HEK293T (cell line): ENCODE measurements at regions not wholly inside any gene's neighbourhood (a gene's known extent, or its start where the extent isn't known, plus 50 kb on each side); places are given as distances from the start of the nearest gene placed in this dataset.

Source experiments
- FOXK2 ChIP-seq: fragments of 450-650 bp; IDR thresholded peaks from 2 replicates; pipeline ENCODE4 v1.6.1; 2016; ENCODE audit warnings: mild to moderate bottlenecking
- FOXM1 ChIP-seq: fragments of 450-650 bp; IDR thresholded peaks from 2 replicates; pipeline ENCODE4 v1.6.1; 2017; ENCODE audit warnings: mild to moderate bottlenecking, borderline replicate concordance
- HDGF ChIP-seq: fragments of 450-650 bp; IDR thresholded peaks from 2 replicates; pipeline ENCODE4 v1.6.1; 2017; ENCODE audit warnings: antibody characterized with exemption, borderline replicate concordance

GRCh38 chr14:65167072-65167645 lies 64.8 kb upstream of the MAX start:
- TF ChIP-seq FOXM1 (no peak), FOXK2 (no peak), HDGF (no peak)
